Calu3 (cell line): ENCODE measurements at regions not wholly inside any gene's neighbourhood (a gene's known extent, or its start where the extent isn't known, plus 50 kb on each side); places are given as distances from the start of the nearest gene placed in this dataset.

Experiments used
- BruUV-seq: library from RNA; stranded (reverse); fragments of 400-500 nt; replicated peaks from 2 replicates; lab custom pipeline; 2021; lab: Mats Ljungman, UMichigan
- CTCF ChIA-PET: fragments of 300-600 bp; sonication (Branson Sonifier 250); formaldehyde crosslinking; loops from one replicate; lab custom pipeline; 2022; ENCODE audit warnings: antibody characterized with exemption; lab: Charles Lee
- DNase-seq: peaks from one replicate; pipeline ENCODE4 v3.0.0; 2022
- H3K27ac Mint-ChIP-seq: one replicate; pipeline ENCODE4 v1.8.0; 2022; ENCODE audit warnings: mixed read lengths; ENCODE audit not compliant: unreplicated experiment
- H3K27me3 Mint-ChIP-seq: one replicate; pipeline ENCODE4 v1.8.0; 2022; ENCODE audit warnings: mixed read lengths; ENCODE audit not compliant: unreplicated experiment
- H3K36me3 Mint-ChIP-seq: one replicate; pipeline ENCODE4 v1.8.0; 2022; ENCODE audit warnings: mild to moderate bottlenecking, moderate library complexity, mixed read lengths; ENCODE audit not compliant: insufficient read depth, unreplicated experiment
- H3K4me1 Mint-ChIP-seq: one replicate; pipeline ENCODE4 v1.8.0; 2022; ENCODE audit warnings: mild to moderate bottlenecking, low read depth, mixed read lengths; ENCODE audit not compliant: unreplicated experiment
- H3K4me3 Mint-ChIP-seq: one replicate; pipeline ENCODE4 v1.8.0; 2022; ENCODE audit warnings: mild to moderate bottlenecking, low read depth, moderate library complexity, mixed read lengths; ENCODE audit not compliant: unreplicated experiment
- H3K9me3 Mint-ChIP-seq: one replicate; pipeline ENCODE4 v1.8.0; 2022; ENCODE audit warnings: low read depth, mixed read lengths; ENCODE audit not compliant: unreplicated experiment
- intact Hi-C: fragments of 100-400 bp; cut with micrococcal nuclease; formaldehyde crosslinking; loops from one replicate; pipeline ENCODE4 v1.10.0; 2022; ENCODE audit not compliant: unreplicated experiment
- TF ChIP-seq, protein P1 (sequence below): fragments of 200-600 bp; IDR thresholded peaks from one replicate; pipeline ENCODE4 v1.8.0; 2022; ENCODE audit warnings: antibody characterized with exemption; ENCODE audit not compliant: unreplicated experiment

DNA sequence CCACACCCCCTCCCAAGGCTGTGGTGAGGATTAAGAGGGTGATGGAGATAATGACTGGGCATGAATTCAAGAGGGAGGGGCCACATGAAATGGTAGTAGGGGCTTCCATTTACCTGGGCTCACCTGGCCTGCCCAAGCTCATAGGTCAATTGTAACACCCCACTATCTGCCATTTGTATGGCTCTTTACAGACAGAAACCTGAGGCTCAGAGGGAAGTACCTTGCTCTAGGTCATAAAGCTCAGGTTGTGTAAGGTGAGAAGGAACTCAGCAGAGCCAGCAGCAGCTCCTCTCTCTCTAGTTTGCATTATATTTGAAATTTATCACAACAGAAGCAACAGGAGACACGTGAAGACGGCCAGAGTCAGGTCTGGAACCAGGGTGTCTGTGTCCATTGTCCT is 133.4 kb upstream of the ALDH1B1 start:
- intact Hi-C loops = no loop called here
- H3K36me3 Mint-ChIP-seq = no peaks in the 10 kb centered on the region
- DNase-seq = no peak
- H3K4me3 Mint-ChIP-seq = no peak overlapping the region
- no peaks in the 10 kb centered on the region for H3K4me1 Mint-ChIP-seq
- CTCF ChIA-PET = no interaction called here
- no TSS peak for BruUV-seq
- TF ChIP-seq, protein P1, sequence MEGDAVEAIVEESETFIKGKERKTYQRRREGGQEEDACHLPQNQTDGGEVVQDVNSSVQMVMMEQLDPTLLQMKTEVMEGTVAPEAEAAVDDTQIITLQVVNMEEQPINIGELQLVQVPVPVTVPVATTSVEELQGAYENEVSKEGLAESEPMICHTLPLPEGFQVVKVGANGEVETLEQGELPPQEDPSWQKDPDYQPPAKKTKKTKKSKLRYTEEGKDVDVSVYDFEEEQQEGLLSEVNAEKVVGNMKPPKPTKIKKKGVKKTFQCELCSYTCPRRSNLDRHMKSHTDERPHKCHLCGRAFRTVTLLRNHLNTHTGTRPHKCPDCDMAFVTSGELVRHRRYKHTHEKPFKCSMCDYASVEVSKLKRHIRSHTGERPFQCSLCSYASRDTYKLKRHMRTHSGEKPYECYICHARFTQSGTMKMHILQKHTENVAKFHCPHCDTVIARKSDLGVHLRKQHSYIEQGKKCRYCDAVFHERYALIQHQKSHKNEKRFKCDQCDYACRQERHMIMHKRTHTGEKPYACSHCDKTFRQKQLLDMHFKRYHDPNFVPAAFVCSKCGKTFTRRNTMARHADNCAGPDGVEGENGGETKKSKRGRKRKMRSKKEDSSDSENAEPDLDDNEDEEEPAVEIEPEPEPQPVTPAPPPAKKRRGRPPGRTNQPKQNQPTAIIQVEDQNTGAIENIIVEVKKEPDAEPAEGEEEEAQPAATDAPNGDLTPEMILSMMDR = no peak
- peaks cover 2% of the 10 kb centered on the region for H3K9me3 Mint-ChIP-seq
- H3K27me3 Mint-ChIP-seq = no peaks in the 10 kb centered on the region
- no peak overlapping the region for H3K27ac Mint-ChIP-seq

DNA sequence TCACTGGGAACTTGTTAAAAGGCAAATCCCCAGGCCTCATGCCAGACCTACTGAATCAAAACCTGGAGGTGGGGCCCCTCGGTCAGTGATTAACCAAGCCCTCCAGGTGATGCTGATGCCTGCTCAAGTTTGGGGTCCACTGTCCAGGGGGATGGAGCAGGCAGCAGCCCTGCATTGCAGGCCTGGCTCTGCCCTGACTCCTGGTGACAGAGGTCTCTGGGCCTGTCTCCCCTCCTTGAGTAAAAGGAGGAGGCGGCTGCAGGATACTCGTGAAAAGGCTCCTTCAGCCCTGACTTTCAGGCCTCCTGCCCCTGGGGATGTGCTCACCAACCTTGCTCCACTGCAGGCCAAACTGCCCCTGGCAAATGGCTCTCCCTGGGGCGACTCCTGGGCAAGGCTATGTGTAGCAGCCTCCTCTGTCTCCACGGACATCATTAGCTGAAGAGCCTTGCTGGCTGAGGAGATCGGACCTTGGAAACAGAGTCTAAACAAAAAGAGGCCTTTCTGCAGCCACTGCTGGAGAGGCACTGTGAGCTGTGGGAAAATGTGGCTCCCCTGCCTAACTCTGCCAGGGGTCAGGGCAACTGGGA is 134.8 kb upstream of the ALDH1B1 start:
- CTCF ChIA-PET = interaction anchor here (1.0 kb wide), 1 partner anchor 241 kb away, joined by 3 read pairs; no protein-coding TSS in a partner anchor
- no TSS peak for BruUV-seq
- no peak overlapping the region for H3K4me3 Mint-ChIP-seq
- H3K27me3 Mint-ChIP-seq = no peaks in the 10 kb centered on the region
- intact Hi-C loops = no loop called here
- H3K36me3 Mint-ChIP-seq = no peaks in the 10 kb centered on the region
- peaks cover 2% of the 10 kb centered on the region for H3K9me3 Mint-ChIP-seq
- H3K4me1 Mint-ChIP-seq = no peaks in the 10 kb centered on the region
- TF ChIP-seq, protein P1 = no peak
- H3K27ac Mint-ChIP-seq = no peak overlapping the region
- no peak for DNase-seq

DNA sequence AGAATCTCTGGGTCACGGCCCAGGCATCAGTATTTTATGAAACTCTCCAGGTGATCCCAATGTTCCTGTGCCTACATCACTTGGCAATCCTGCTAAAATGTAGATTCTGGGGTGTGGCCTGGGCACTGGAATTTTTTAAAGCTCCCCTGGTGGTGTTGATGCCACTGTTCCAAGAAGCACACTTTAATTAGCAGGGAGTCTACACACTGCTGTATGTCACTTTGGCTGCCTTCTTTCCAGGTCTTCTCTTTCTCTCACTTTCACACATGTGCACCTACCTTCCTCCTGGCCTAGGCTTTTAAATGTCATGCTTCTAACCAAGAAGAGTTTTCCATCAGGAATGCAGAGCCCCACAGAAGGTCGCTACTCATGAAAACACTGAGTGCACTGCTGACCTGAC is 136.0 kb upstream of the ALDH1B1 start:
- DNase-seq = no peak
- H3K27ac Mint-ChIP-seq = no peak overlapping the region
- no peak overlapping the region for H3K4me3 Mint-ChIP-seq
- TF ChIP-seq, protein P1 = no peak
- H3K27me3 Mint-ChIP-seq = no peaks in the 10 kb centered on the region
- CTCF ChIA-PET = no interaction called here
- peaks cover 2% of the 10 kb centered on the region for H3K9me3 Mint-ChIP-seq
- intact Hi-C loops = no loop called here
- BruUV-seq = no TSS peak
- H3K4me1 Mint-ChIP-seq = no peaks in the 10 kb centered on the region
- no peaks in the 10 kb centered on the region for H3K36me3 Mint-ChIP-seq

DNA sequence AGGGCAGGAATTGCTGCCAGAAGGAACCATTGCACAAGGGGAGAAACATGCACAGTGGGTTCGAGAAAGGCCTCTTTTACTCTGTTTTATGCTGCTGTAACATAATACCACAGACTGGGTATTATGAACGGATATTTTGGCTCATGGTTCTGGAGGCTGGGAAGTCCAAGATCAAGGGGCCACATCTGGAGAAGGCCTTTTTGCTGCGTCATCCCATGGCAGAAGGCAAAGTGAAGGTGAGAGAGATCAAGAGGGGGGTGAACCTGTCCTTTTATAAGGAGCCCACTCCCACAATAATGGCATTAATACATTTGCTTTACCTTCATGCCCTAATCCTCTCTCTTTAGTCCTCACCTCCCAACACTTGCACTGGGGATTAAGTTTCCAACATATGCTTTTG is 136.9 kb upstream of the ALDH1B1 start:
- H3K27ac Mint-ChIP-seq = no peak overlapping the region
- no peaks in the 10 kb centered on the region for H3K27me3 Mint-ChIP-seq
- no TSS peak for BruUV-seq
- H3K9me3 Mint-ChIP-seq = peaks cover 2% of the 10 kb centered on the region
- TF ChIP-seq, protein P1 = no peak
- H3K4me1 Mint-ChIP-seq = no peaks in the 10 kb centered on the region
- intact Hi-C loops = no loop called here
- H3K4me3 Mint-ChIP-seq = no peak overlapping the region
- DNase-seq = no peak
- CTCF ChIA-PET = no interaction called here
- no peaks in the 10 kb centered on the region for H3K36me3 Mint-ChIP-seq
